Testis (tissue), 2 donors: ENCODE measurements at regions not wholly inside any gene's neighbourhood (a gene's known extent, or its start where the extent isn't known, plus 50 kb on each side); places are given as distances from the start of the nearest gene placed in this dataset.

Experiments used
- DNase-seq: peaks from one replicate; pipeline ENCODE4 v3.0.0-alpha.2; 2019
- H3K27ac ChIP-seq, 2 donors: fragments of 200-600 bp; sonication (generic); one replicate each; pipeline ENCODE4 v1.5.1; 2019
- H3K27me3 ChIP-seq: fragments of 200-600 bp; sonication (generic); one replicate; pipeline ENCODE4 v1.5.1; 2019
- H3K36me3 ChIP-seq: fragments of 200-600 bp; sonication (generic); one replicate; pipeline ENCODE4 v1.5.1; 2017; ENCODE audit warnings: low read depth; ENCODE audit errors: missing control alignments
- H3K4me1 ChIP-seq: fragments of 200-600 bp; sonication (generic); one replicate; pipeline ENCODE4 v1.5.1; 2019
- H3K4me3 ChIP-seq, 2 donors: fragments of 200-600 bp; sonication (generic); one replicate each; pipeline ENCODE4 v1.5.1; 2017 to 2019
- H3K9me3 ChIP-seq: fragments of 200-600 bp; sonication (generic); one replicate; pipeline ENCODE4 v1.5.1; 2017
- CTCF ChIP-seq, 3 experiments: fragments of 450-650 bp in 2 of 3; fragments of 200-600 bp in 1 of 3; sonication (generic) in 1 of 3; IDR thresholded peaks; one replicate each; pipeline ENCODE4 v1.5.1; 2016 to 2019; ENCODE audit warnings: antibody characterized with exemption in 3 of 3, mild to moderate bottlenecking in 2 of 3, moderate library complexity in 1 of 3
- POLR2A ChIP-seq: fragments of 450-650 bp; IDR thresholded peaks from one replicate; pipeline ENCODE4 v1.6.1; 2017; ENCODE audit warnings: antibody characterized with exemption, mild to moderate bottlenecking, moderate library complexity
- WGBS, 2 donors: methylation state at CpG; one replicate each; pipeline ENCODE4 v1.1.5; 2018; 5-methylcytosine and 5-hydroxymethylcytosine counted together
- intact Hi-C: fragments of 100-400 bp; cut with DNase I; formaldehyde crosslinking; loops from one replicate; pipeline ENCODE4 v1.15.1; 2023; ENCODE audit warnings: low total_unique reads

GRCh38 chr6:113758214-113758613, 98.9 kb upstream of the MARCKS start:
- TF ChIP-seq CTCF (IDR thresholded peaks at IDR 0.05) (no peak), POLR2A (no peak)
- Histone ChIP-seq H3K4me1 (no peaks in the 10 kb centered on the region), H3K4me3 (no peak overlapping the region), H3K27me3 (no peaks in the 10 kb centered on the region), H3K36me3 (no peaks in the 10 kb centered on the region), H3K9me3 (no peaks in the 10 kb centered on the region), H3K27ac (no peak overlapping the region)
- intact Hi-C loops, result no loop called here
- WGBS, 2 donors, result 83% methylated on average over 7 of the region's 7 CpGs
- DNase-seq, result no peak

DNA sequence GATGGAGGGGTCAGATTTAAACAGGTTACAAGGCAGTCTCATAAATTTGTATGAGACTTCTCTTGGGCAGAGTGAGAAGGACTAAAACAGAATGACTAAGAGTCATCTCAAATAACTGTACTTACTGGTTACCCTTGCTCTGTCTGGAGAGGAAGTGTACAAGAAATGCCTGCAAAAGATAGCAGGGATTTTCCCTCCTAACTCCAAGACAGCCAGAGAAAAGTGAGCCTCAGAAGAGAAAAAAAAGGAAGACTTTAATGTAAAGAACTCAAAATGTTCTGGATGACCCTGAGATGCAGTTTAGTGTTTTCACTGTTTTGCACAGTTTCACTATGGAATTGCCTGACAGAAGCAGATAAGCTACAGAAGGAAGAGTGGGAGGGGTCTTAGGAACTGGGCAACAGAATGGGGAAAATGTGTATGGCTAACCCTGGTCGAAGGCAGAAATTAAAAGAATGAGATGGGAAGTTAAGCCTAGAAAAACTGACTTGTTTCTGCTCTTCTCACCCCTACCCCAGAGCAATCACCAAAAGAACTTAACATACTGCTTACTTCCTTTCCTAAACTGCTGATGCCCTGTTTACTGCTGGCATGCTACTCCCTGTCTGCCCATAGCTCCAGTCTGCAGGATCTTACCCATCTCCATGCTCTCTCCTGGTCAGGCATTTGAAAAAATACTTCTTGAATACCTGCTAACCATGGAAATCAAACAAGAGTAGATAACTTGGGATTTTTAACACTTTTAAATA, 98.1 kb upstream of the MARCKS start:
- intact Hi-C loops, result no loop called here
- no peak for TF ChIP-seq POLR2A
- no peak for TF ChIP-seq CTCF (IDR thresholded peaks at IDR 0.05)
- no peaks in the 10 kb centered on the region for H3K4me1 ChIP-seq
- H3K36me3 ChIP-seq, result no peaks in the 10 kb centered on the region
- 56 to 83% methylated on average over 1 of the region's 1 CpG for WGBS, 2 donors
- no peaks in the 10 kb centered on the region for H3K27me3 ChIP-seq
- DNase-seq, result no peak
- no peak overlapping the region for H3K4me3 ChIP-seq
- H3K27ac ChIP-seq, result no peak overlapping the region
- H3K9me3 ChIP-seq, result no peaks in the 10 kb centered on the region

GRCh38 chr6:113762641-113763040, 94.5 kb upstream of the MARCKS start:
- no peaks in the 10 kb centered on the region for H3K27me3 ChIP-seq
- no peak for DNase-seq
- no peak overlapping the region for H3K27ac ChIP-seq
- H3K4me3 ChIP-seq, result no peak overlapping the region
- intact Hi-C loops, result no loop called here
- H3K4me1 ChIP-seq, result no peaks in the 10 kb centered on the region
- TF ChIP-seq POLR2A (no peak), CTCF (IDR thresholded peaks at IDR 0.05) (no peak)
- H3K9me3 ChIP-seq, result no peaks in the 10 kb centered on the region
- WGBS, 2 donors, result 63 to 81% methylated on average over 2 of the region's 2 CpGs
- H3K36me3 ChIP-seq, result no peaks in the 10 kb centered on the region

DNA sequence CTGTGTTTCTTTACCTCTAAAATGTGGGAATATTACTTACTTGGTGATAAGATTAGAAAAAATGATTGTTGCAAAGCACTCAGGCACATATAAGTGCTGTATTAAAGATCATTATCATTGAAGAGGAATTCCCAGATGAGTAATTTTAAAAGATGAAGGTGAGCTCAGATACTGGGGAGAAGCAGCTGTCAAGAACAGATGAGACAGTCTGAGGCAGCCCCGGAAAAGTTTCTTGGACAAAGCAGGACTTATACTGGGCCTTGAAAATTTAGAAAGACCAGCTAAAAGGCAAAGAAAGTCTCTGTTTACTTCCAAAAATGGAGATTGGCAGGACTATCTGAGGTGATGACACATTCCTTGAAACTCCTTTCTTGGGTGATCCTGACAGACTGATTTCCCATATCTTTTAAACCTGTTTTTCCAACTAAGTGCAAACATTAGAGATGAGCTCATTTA, 93.8 kb upstream of the MARCKS start:
- Histone ChIP-seq H3K36me3 (no peaks in the 10 kb centered on the region), H3K9me3 (no peaks in the 10 kb centered on the region), H3K4me1 (no peaks in the 10 kb centered on the region), H3K4me3 (no peak overlapping the region), H3K27me3 (no peaks in the 10 kb centered on the region), H3K27ac (no peak overlapping the region)
- TF ChIP-seq CTCF (IDR thresholded peaks at IDR 0.05), result no peak
- no peak for TF ChIP-seq POLR2A
- 82 to 93% methylated on average over 1 of the region's 1 CpG for WGBS, 2 donors
- DNase-seq, result no peak
- intact Hi-C loops, result no loop called here

GRCh38 chr6:113763876-113764275, 93.3 kb upstream of the MARCKS start:
- no peaks in the 10 kb centered on the region for H3K36me3 ChIP-seq
- intact Hi-C loops, result no loop called here
- no peak for DNase-seq
- no peaks in the 10 kb centered on the region for H3K27me3 ChIP-seq
- 75 to 80% methylated on average over 2 of the region's 2 CpGs for WGBS, 2 donors
- H3K27ac ChIP-seq, result no peak overlapping the region
- H3K4me3 ChIP-seq, result no peak overlapping the region
- H3K9me3 ChIP-seq, result no peaks in the 10 kb centered on the region
- no peaks in the 10 kb centered on the region for H3K4me1 ChIP-seq
- TF ChIP-seq CTCF (IDR thresholded peaks at IDR 0.05) (no peak), POLR2A (no peak)
